ENCODE measurements at regions not wholly inside any gene's neighbourhood (a gene's known extent, or its start where the extent isn't known, plus 50 kb on each side); places are given as distances from the start of the nearest gene placed in this dataset.

DNA sequence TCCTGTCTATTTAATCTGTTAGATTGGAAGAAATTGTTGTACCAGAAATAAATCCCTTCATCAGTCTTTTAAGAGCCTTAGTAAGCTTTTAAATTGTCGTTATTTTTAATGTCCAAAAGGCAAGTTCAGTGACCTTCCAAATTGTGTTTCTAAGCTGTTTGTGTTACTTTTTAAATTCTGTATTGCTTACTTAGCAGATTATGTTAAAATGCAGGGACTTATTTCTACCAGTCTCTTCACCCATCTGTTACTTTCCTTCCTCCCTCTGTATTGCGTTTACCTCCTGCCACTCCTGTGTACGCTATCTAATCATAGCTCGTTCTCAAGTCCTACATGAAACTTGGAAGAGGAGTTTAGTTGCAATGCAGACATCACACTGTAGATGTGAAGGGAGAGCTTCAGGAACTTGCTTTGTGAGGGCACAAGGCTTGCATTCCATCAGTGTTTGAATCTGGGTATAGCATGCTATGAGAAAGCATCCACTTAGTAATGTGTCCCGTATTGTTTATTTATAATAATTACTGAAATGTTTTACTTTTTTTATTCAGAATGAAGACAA lies 406.5 kb upstream of the RGS6 start:
- no peak for TF ChIP-seq POLR2AphosphoS5 (IDR thresholded peaks at IDR 0.05; ENCODE audit: low read depth, low read length)
- TF ChIP-seq, protein P1, sequence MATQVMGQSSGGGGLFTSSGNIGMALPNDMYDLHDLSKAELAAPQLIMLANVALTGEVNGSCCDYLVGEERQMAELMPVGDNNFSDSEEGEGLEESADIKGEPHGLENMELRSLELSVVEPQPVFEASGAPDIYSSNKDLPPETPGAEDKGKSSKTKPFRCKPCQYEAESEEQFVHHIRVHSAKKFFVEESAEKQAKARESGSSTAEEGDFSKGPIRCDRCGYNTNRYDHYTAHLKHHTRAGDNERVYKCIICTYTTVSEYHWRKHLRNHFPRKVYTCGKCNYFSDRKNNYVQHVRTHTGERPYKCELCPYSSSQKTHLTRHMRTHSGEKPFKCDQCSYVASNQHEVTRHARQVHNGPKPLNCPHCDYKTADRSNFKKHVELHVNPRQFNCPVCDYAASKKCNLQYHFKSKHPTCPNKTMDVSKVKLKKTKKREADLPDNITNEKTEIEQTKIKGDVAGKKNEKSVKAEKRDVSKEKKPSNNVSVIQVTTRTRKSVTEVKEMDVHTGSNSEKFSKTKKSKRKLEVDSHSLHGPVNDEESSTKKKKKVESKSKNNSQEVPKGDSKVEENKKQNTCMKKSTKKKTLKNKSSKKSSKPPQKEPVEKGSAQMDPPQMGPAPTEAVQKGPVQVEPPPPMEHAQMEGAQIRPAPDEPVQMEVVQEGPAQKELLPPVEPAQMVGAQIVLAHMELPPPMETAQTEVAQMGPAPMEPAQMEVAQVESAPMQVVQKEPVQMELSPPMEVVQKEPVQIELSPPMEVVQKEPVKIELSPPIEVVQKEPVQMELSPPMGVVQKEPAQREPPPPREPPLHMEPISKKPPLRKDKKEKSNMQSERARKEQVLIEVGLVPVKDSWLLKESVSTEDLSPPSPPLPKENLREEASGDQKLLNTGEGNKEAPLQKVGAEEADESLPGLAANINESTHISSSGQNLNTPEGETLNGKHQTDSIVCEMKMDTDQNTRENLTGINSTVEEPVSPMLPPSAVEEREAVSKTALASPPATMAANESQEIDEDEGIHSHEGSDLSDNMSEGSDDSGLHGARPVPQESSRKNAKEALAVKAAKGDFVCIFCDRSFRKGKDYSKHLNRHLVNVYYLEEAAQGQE (IDR thresholded peaks at IDR 0.05; ENCODE audit: insufficient read depth in 1 of 2, low read depth in 2 of 2, low read length in 2 of 2), result no peak
